ENCODE measurements at regions not wholly inside any gene's neighbourhood (a gene's known extent, or its start where the extent isn't known, plus 50 kb on each side); places are given as distances from the start of the nearest gene placed in this dataset.

- Mint-ChIP-seq H3K4me3 (no peak overlapping the region), H3K4me1 (no peaks in the 10 kb centered on the region), H3K27ac (no peak overlapping the region), H3K9me3 (peaks cover 13% of the 10 kb centered on the region), H3K36me3 (ENCODE audit: low read depth) (no peaks in the 10 kb centered on the region), H3K27me3 (no peaks in the 10 kb centered on the region)
- ChIA-PET CTCF (no interaction called here), POLR2A (no interaction called here)
- DNase-seq, result no peak
Observed at GRCh38 chr10:126844406-126844805, 60.8 kb upstream of the DOCK1 start.

- ChIA-PET CTCF (no interaction called here), POLR2A (no interaction called here)
- Mint-ChIP-seq H3K9me3 (peaks cover 9% of the 10 kb centered on the region), H3K27ac (no peak overlapping the region), H3K27me3 (no peaks in the 10 kb centered on the region), H3K36me3 (ENCODE audit: low read depth) (no peaks in the 10 kb centered on the region), H3K4me1 (no peaks in the 10 kb centered on the region), H3K4me3 (no peak overlapping the region)
- no peak for DNase-seq
Observed at GRCh38 chr10:126846469-126846868, 58.8 kb upstream of the DOCK1 start.

- Mint-ChIP-seq H3K4me3 (no peak overlapping the region), H3K27me3 (no peaks in the 10 kb centered on the region), H3K4me1 (no peaks in the 10 kb centered on the region), H3K9me3 (peaks cover 4% of the 10 kb centered on the region), H3K27ac (no peak overlapping the region), H3K36me3 (ENCODE audit: low read depth) (no peaks in the 10 kb centered on the region)
- no peak for DNase-seq
- ChIA-PET POLR2A (no interaction called here), CTCF (no interaction called here)
Observed at GRCh38 chr10:126846959-126847358, 58.3 kb upstream of the DOCK1 start.

GRCh38 chr10:126847666-126848065 is 57.6 kb upstream of the DOCK1 start:
- Mint-ChIP-seq H3K4me3 (no peak overlapping the region), H3K36me3 (ENCODE audit: low read depth) (no peaks in the 10 kb centered on the region), H3K27ac (no peak overlapping the region), H3K27me3 (no peaks in the 10 kb centered on the region), H3K4me1 (no peaks in the 10 kb centered on the region), H3K9me3 (no peaks in the 10 kb centered on the region)
- no peak for DNase-seq
- POLR2A ChIA-PET, result no interaction called here
- CTCF ChIA-PET, result no interaction called here

GRCh38 chr10:126849646-126850045 is 55.6 kb upstream of the DOCK1 start:
- Mint-ChIP-seq H3K4me1 (no peaks in the 10 kb centered on the region), H3K27me3 (no peaks in the 10 kb centered on the region), H3K9me3 (no peaks in the 10 kb centered on the region), H3K27ac (no peak overlapping the region), H3K36me3 (ENCODE audit: low read depth) (no peaks in the 10 kb centered on the region), H3K4me3 (no peak overlapping the region)
- POLR2A ChIA-PET, result no interaction called here
- CTCF ChIA-PET, result no interaction called here
- no peak for DNase-seq

GRCh38 chr10:126851414-126852108 is 53.7 kb upstream of the DOCK1 start:
- H3K27me3 Mint-ChIP-seq, result no peaks in the 10 kb centered on the region

GRCh38 chr10:126854726-126855495 is 50.3 kb upstream of the DOCK1 start:
- H3K4me1 Mint-ChIP-seq, result no peaks in the 10 kb centered on the region
- no peaks in the 10 kb centered on the region for H3K27me3 Mint-ChIP-seq
- H3K9me3 Mint-ChIP-seq, result peaks cover 7% of the 10 kb centered on the region
- ChIA-PET CTCF (no interaction called here), POLR2A (no interaction called here)
- H3K4me3 Mint-ChIP-seq, result no peak overlapping the region
- no peak overlapping the region for H3K27ac Mint-ChIP-seq
- H3K36me3 Mint-ChIP-seq (ENCODE audit: low read depth), result no peaks in the 10 kb centered on the region
- DNase-seq, result no peak

More at GRCh38 chr10:126851414-126852108, 53.7 kb upstream of the DOCK1 start:
- no peak for DNase-seq
- H3K4me3 Mint-ChIP-seq, result no peak overlapping the region
- H3K27ac Mint-ChIP-seq, result no peak overlapping the region
- no peaks in the 10 kb centered on the region for H3K36me3 Mint-ChIP-seq (ENCODE audit: low read depth)
- ChIA-PET CTCF (no interaction called here), POLR2A (no interaction called here)
- peaks cover 2% of the 10 kb centered on the region for H3K9me3 Mint-ChIP-seq
- no peaks in the 10 kb centered on the region for H3K4me1 Mint-ChIP-seq
